Skeletal muscle cell (primary cell): ENCODE measurements at regions not wholly inside any gene's neighbourhood (a gene's known extent, or its start where the extent isn't known, plus 50 kb on each side); places are given as distances from the start of the nearest gene placed in this dataset.

ENCODE experiments used
- DNase-seq: peaks from one replicate; pipeline ENCODE4 v3.0.0-alpha.2; 2010; ENCODE audit warnings: low read depth
- H3K4me3 ChIP-seq: 2 replicates; pipeline ENCODE4 v1.5.1; 2011; ENCODE audit warnings: low read depth, mild to moderate bottlenecking, control low read depth, low read length, moderate library complexity

GRCh38 chr3:159800434-159801155 lies 188.0 kb upstream of the IL12A start:
- no peak overlapping the region for H3K4me3 ChIP-seq
- no peak for DNase-seq

- no peak for DNase-seq
- H3K4me3 ChIP-seq, result no peak overlapping the region
These were observed 185.8 kb upstream of the IL12A start for GRCh38 chr3:159802864-159803263.

- no peak overlapping the region for H3K4me3 ChIP-seq
- DNase-seq, result no peak
These were observed 185.2 kb upstream of the IL12A start for GRCh38 chr3:159803459-159803858.

GRCh38 chr3:159804726-159805410 lies 183.8 kb upstream of the IL12A start:
- DNase-seq, result no peak

GRCh38 chr3:159805411-159805772 lies 183.2 kb upstream of the IL12A start:
- DNase-seq, result no peak

More at GRCh38 chr3:159804726-159805410, 183.8 kb upstream of the IL12A start:
- no peak overlapping the region for H3K4me3 ChIP-seq

GRCh38 chr3:159806412-159806811 lies 182.2 kb upstream of the IL12A start:
- no peak for DNase-seq
- no peak overlapping the region for H3K4me3 ChIP-seq

More at GRCh38 chr3:159805411-159805772, 183.2 kb upstream of the IL12A start:
- H3K4me3 ChIP-seq, result no peak overlapping the region

GRCh38 chr3:159807137-159808040 lies 181.2 kb upstream of the IL12A start:
- no peak for DNase-seq
- H3K4me3 ChIP-seq, result no peak overlapping the region

GRCh38 chr3:159813822-159814531 lies 174.7 kb upstream of the IL12A start:
- no peak for DNase-seq
- H3K4me3 ChIP-seq, result no peak overlapping the region

GRCh38 chr3:159816512-159816911 lies 172.1 kb upstream of the IL12A start:
- H3K4me3 ChIP-seq, result no peak overlapping the region
- DNase-seq, result no peak

- DNase-seq, result no peak
- H3K4me3 ChIP-seq, result no peak overlapping the region
These were observed 171.5 kb upstream of the IL12A start for GRCh38 chr3:159817126-159817525.

- no peak overlapping the region for H3K4me3 ChIP-seq
- no peak for DNase-seq
These were observed 171.1 kb upstream of the IL12A start for GRCh38 chr3:159817571-159817970.

GRCh38 chr3:159818399-159818798 lies 170.2 kb upstream of the IL12A start:
- DNase-seq, result no peak
- H3K4me3 ChIP-seq, result no peak overlapping the region

- H3K4me3 ChIP-seq, result no peak overlapping the region
- DNase-seq, result no peak
These were observed 169.6 kb upstream of the IL12A start for GRCh38 chr3:159818997-159819500.

- no peak overlapping the region for H3K4me3 ChIP-seq
- no peak for DNase-seq
These were observed 169.0 kb upstream of the IL12A start for GRCh38 chr3:159819676-159820075.

GRCh38 chr3:159821110-159821509 lies 167.5 kb upstream of the IL12A start:
- no peak for DNase-seq
- H3K4me3 ChIP-seq, result no peak overlapping the region

GRCh38 chr3:159821736-159822135 lies 166.9 kb upstream of the IL12A start:
- H3K4me3 ChIP-seq, result no peak overlapping the region
- no peak for DNase-seq

- H3K4me3 ChIP-seq, result no peak overlapping the region
- DNase-seq, result no peak
These were observed 164.9 kb upstream of the IL12A start for GRCh38 chr3:159823780-159824179.

GRCh38 chr3:159824333-159824732 lies 164.3 kb upstream of the IL12A start:
- peak; percentile 76 for DNase-seq
- no peak overlapping the region for H3K4me3 ChIP-seq

GRCh38 chr3:159825216-159825854 lies 163.3 kb upstream of the IL12A start:
- no peak for DNase-seq

More at GRCh38 chr3:159825216-159825854, 163.3 kb upstream of the IL12A start:
- H3K4me3 ChIP-seq, result no peak overlapping the region
